ENCODE measurements at regions not wholly inside any gene's neighbourhood (a gene's known extent, or its start where the extent isn't known, plus 50 kb on each side); places are given as distances from the start of the nearest gene placed in this dataset.

GRCh38 chr4:164109503-164109902, 615.0 kb downstream of the TMA16 start:
- Histone ChIP-seq H3K4me3 (no peak overlapping the region), H3K36me3 (no peaks in the 10 kb centered on the region), H3K27me3 (no peaks in the 10 kb centered on the region), H3K27ac (no peak overlapping the region), H3K9me3 (no peaks in the 10 kb centered on the region), H3K4me1 (no peaks in the 10 kb centered on the region)
- DNase-seq: no peak
- intact Hi-C loops (cut with DNase I; ENCODE audit: low total_unique reads): no loop called here
- 37 to 60% (median 52%) methylated on average over 4 of the region's 4 CpGs for whole genome bisulfite sequencing, 5 donors
- TF ChIP-seq CTCF (IDR thresholded peaks at IDR 0.05): no peak

DNA sequence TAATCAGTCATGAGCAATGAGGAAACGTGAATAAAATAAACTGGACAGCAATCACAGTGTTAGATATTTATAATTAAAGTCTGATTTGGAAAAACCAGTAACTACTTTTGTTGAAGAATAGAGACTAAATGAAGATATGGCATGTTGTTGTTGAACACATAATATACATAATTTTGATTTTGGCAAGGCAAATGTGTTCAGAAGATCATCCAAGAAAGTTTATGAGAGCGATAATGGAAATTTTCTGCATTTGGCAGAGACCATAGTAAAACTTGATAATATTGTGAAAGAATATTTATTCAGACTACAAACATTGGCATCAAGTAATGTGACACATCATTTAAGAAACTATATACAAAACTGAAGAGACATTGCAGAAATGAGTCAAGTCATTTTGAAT, 620.7 kb downstream of the TMA16 start:
- no peak overlapping the region for H3K4me3 ChIP-seq
- H3K4me1 ChIP-seq: no peaks in the 10 kb centered on the region
- TF ChIP-seq POLR2A (IDR thresholded peaks at IDR 0.05): no peak
- no peak for TF ChIP-seq EP300 (IDR thresholded peaks at IDR 0.05)
- no peak for TF ChIP-seq POLR2AphosphoS5 (IDR thresholded peaks at IDR 0.05)
- no peak for TF ChIP-seq CTCF (IDR thresholded peaks at IDR 0.05)
- H3K27ac ChIP-seq: no peak overlapping the region
- intact Hi-C loops (cut with DNase I; ENCODE audit: low total_unique reads): no loop called here
- no peaks in the 10 kb centered on the region for H3K9me3 ChIP-seq
- H3K27me3 ChIP-seq: no peaks in the 10 kb centered on the region
- no peaks in the 10 kb centered on the region for H3K36me3 ChIP-seq
- 43 to 64% (median 51%) methylated on average over 2 of the region's 2 CpGs for WGBS, 5 donors
- DNase-seq: no peak

GRCh38 chr4:164116286-164116685, 621.8 kb downstream of the TMA16 start:
- intact Hi-C loops (cut with DNase I; ENCODE audit: low total_unique reads): no loop called here
- Histone ChIP-seq H3K9me3 (no peaks in the 10 kb centered on the region), H3K27me3 (no peaks in the 10 kb centered on the region), H3K27ac (no peak overlapping the region), H3K4me1 (no peaks in the 10 kb centered on the region), H3K4me3 (no peak overlapping the region), H3K36me3 (no peaks in the 10 kb centered on the region)
- no peak for DNase-seq
- TF ChIP-seq EP300 (IDR thresholded peaks at IDR 0.05) (no peak), POLR2A (IDR thresholded peaks at IDR 0.05) (no peak), POLR2AphosphoS5 (IDR thresholded peaks at IDR 0.05) (no peak), CTCF (IDR thresholded peaks at IDR 0.05) (no peak)
- 34 to 61% (median 44%) methylated on average over 1 of the region's 1 CpG for WGBS, 5 donors

GRCh38 chr4:164134388-164134787, 619.5 kb upstream of the SMIM31 start:
- DNase-seq: no peak

More at GRCh38 chr4:164134388-164134787, 619.5 kb upstream of the SMIM31 start:
- TF ChIP-seq CTCF (IDR thresholded peaks at IDR 0.05): no peak
- TF ChIP-seq POLR2AphosphoS5 (IDR thresholded peaks at IDR 0.05): no peak
- TF ChIP-seq POLR2A (IDR thresholded peaks at IDR 0.05): no peak
- TF ChIP-seq EP300 (IDR thresholded peaks at IDR 0.05): no peak
- Histone ChIP-seq H3K27ac (no peak overlapping the region), H3K27me3 (no peaks in the 10 kb centered on the region), H3K4me1 (no peaks in the 10 kb centered on the region), H3K36me3 (no peaks in the 10 kb centered on the region), H3K9me3 (no peaks in the 10 kb centered on the region), H3K4me3 (no peak overlapping the region)
- intact Hi-C loops (cut with DNase I; ENCODE audit: low total_unique reads): no loop called here
- WGBS, 5 donors: 74 to 91% (median 89%) methylated on average over 2 of the region's 2 CpGs

All from stomach (tissue), 8 donors.